ENCODE measurements at regions not wholly inside any gene's neighbourhood (a gene's known extent, or its start where the extent isn't known, plus 50 kb on each side); places are given as distances from the start of the nearest gene placed in this dataset.

DNA sequence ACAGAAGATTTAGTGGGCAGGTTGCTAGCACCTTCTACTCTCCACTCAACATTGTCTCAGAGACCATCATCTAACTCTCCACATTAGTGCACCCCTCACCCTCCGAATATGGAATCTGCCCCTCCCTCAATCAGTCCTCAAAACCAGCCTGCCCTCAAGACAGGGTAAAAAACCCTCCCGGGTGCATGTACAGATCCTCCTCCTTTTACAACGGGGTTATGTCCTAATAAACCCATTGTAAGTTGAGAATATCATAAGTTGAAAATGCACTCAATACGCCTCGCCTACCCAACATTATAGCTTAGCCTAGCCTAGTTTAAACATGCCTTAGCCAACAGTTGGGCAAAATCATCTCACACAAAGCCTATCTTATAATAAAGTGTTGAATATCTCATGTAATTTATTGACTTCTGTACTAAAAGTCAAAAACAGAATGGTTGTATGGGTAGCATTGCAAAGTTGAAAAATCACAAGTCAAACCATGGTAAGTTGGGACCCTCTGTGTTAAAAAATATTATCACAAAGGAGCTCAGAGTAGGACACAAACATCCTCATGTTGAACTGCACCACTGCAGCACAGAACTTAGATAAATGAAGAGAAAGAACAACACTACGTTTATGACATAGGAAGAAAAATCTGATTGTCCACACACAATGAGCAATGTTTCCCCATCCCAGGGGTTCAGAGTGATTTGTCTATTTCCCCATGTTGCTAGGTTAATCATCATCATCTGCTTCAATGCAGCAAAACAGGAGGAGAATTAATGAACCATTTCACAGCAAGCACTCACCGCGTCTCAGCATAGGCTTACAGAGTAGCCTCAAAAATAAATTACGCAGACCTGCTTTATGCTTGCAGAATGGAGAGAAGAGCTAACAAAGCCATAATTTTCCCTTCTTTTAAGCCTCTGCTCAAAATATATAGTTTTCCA is 184.1 kb upstream of the ARL4C start:
- TF ChIP-seq, protein P1, sequence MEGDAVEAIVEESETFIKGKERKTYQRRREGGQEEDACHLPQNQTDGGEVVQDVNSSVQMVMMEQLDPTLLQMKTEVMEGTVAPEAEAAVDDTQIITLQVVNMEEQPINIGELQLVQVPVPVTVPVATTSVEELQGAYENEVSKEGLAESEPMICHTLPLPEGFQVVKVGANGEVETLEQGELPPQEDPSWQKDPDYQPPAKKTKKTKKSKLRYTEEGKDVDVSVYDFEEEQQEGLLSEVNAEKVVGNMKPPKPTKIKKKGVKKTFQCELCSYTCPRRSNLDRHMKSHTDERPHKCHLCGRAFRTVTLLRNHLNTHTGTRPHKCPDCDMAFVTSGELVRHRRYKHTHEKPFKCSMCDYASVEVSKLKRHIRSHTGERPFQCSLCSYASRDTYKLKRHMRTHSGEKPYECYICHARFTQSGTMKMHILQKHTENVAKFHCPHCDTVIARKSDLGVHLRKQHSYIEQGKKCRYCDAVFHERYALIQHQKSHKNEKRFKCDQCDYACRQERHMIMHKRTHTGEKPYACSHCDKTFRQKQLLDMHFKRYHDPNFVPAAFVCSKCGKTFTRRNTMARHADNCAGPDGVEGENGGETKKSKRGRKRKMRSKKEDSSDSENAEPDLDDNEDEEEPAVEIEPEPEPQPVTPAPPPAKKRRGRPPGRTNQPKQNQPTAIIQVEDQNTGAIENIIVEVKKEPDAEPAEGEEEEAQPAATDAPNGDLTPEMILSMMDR (IDR thresholded peaks at IDR 0.05; ENCODE audit: unreplicated experiment) = no peak
- Mint-ChIP-seq H3K4me3 (ENCODE audit: unreplicated experiment) (no peak overlapping the region), H3K9me3 (ENCODE audit: unreplicated experiment) (no peaks in the 10 kb centered on the region), H3K27ac (ENCODE audit: unreplicated experiment) (no peak overlapping the region), H3K4me1 (ENCODE audit: unreplicated experiment) (peaks cover 15% of the 10 kb centered on the region), H3K36me3 (ENCODE audit: low read depth, unreplicated experiment) (no peaks in the 10 kb centered on the region), H3K27me3 (ENCODE audit: unreplicated experiment) (peaks cover 1% of the 10 kb centered on the region)
- no peak for DNase-seq (ENCODE audit: low spot score)

DNA sequence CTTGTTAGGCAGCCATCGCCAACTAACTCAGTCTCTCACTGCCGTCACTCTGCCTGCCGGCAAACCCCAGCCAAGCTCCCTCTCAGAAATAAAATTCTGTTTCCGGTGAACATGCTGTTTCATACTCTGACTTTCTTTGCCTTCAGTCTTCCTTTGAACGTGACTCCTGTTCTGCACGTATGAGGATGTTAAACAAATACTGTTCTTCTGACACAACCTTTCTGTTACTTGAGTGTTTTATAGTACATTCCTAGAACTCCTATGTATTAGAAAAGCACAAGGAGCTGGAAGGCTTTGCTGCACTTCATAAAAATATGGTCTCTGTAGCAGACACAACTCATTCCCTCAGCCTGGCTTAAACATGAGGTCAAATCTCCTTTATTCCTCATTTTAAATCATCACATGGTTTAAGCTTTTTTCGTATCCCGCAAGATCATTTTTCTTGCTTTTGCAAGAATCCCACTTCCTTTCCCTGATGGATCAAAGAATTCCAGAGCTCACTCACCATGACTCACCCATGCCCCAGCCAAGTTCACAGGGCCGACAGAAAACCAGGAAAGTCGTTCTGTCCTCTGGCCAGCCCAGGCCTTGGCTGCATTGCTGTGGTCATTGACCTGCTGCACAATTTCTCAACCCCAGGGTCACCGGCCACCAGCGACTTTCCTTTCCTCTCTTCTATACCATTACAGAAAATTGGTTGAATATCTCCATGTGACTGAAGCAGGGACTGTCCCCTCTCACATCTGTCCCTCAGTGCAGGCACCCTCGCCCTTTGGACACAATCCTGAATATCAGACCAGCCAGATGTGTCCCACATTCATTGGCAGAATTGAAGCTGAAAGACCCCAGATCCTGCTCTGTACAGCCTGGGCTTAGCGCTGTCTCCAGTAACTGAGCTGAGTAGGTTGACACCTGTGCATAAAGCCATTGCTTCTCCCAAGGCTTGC is 183.1 kb upstream of the ARL4C start:
- Mint-ChIP-seq H3K9me3 (ENCODE audit: unreplicated experiment) (no peaks in the 10 kb centered on the region), H3K27me3 (ENCODE audit: unreplicated experiment) (peaks cover 1% of the 10 kb centered on the region), H3K27ac (ENCODE audit: unreplicated experiment) (no peak overlapping the region), H3K4me3 (ENCODE audit: unreplicated experiment) (no peak overlapping the region), H3K4me1 (ENCODE audit: unreplicated experiment) (peaks cover 14% of the 10 kb centered on the region), H3K36me3 (ENCODE audit: low read depth, unreplicated experiment) (no peaks in the 10 kb centered on the region)
- no peak for DNase-seq (ENCODE audit: low spot score)
- TF ChIP-seq, protein P1 (IDR thresholded peaks at IDR 0.05; ENCODE audit: unreplicated experiment) = no peak

DNA sequence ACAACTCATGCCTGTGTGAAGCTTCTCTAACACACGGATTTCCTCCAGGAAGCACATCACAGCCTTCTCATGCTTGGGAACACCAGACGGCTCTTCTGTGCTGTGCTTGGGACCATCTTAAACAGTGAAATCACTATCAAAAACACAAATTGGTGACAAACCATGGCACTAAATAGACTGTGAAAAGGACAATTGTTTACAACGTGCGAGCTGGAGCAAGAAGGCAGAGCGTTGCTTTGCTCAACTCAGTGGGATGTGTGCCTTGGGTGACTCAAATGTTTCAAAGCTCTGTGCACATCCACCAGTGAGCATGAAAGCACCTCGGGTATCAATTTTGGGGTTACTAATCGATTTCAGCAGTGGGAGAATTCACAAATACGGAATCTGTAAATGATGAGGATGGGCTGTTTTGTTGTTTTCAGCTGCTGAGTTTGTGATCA is 182.4 kb upstream of the ARL4C start:
- TF ChIP-seq, protein P1 (IDR thresholded peaks at IDR 0.05; ENCODE audit: unreplicated experiment) = no peak
- no peak overlapping the region for H3K4me3 Mint-ChIP-seq (ENCODE audit: unreplicated experiment)
- peaks cover 1% of the 10 kb centered on the region for H3K27me3 Mint-ChIP-seq (ENCODE audit: unreplicated experiment)
- H3K27ac Mint-ChIP-seq (ENCODE audit: unreplicated experiment) = no peak overlapping the region
- no peaks in the 10 kb centered on the region for H3K9me3 Mint-ChIP-seq (ENCODE audit: unreplicated experiment)
- H3K4me1 Mint-ChIP-seq (ENCODE audit: unreplicated experiment) = peaks cover 14% of the 10 kb centered on the region
- H3K36me3 Mint-ChIP-seq (ENCODE audit: low read depth, unreplicated experiment) = no peaks in the 10 kb centered on the region
- no peak for DNase-seq (ENCODE audit: low spot score)

DNA sequence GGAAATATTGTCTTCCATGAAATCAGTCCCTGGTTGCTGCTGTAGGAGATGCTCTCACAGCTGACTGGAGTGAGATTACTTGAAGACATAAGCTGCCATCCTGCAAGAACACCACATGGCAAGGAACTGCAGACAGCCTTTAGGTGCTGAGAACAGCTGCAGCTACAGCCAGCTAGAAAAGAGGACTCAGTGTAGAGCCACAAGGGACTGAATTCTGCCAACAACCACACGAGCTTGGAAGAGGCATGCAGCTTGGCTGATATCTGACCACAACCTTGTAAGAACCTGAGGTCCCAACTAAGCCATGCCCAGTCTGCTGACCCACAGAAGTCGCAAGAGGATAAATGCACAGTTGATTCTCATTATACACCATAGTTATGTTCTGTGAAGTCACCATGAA is 181.8 kb upstream of the ARL4C start:
- DNase-seq (ENCODE audit: low spot score) = no peak
- Mint-ChIP-seq H3K27me3 (ENCODE audit: unreplicated experiment) (peaks cover 1% of the 10 kb centered on the region), H3K4me1 (ENCODE audit: unreplicated experiment) (peaks cover 14% of the 10 kb centered on the region), H3K36me3 (ENCODE audit: low read depth, unreplicated experiment) (no peaks in the 10 kb centered on the region), H3K27ac (ENCODE audit: unreplicated experiment) (no peak overlapping the region), H3K9me3 (ENCODE audit: unreplicated experiment) (no peaks in the 10 kb centered on the region), H3K4me3 (ENCODE audit: unreplicated experiment) (no peak overlapping the region)
- TF ChIP-seq, protein P1 (IDR thresholded peaks at IDR 0.05; ENCODE audit: unreplicated experiment) = no peak
